ENCODE measurements at regions not wholly inside any gene's neighbourhood (a gene's known extent, or its start where the extent isn't known, plus 50 kb on each side); places are given as distances from the start of the nearest gene placed in this dataset.

DNA sequence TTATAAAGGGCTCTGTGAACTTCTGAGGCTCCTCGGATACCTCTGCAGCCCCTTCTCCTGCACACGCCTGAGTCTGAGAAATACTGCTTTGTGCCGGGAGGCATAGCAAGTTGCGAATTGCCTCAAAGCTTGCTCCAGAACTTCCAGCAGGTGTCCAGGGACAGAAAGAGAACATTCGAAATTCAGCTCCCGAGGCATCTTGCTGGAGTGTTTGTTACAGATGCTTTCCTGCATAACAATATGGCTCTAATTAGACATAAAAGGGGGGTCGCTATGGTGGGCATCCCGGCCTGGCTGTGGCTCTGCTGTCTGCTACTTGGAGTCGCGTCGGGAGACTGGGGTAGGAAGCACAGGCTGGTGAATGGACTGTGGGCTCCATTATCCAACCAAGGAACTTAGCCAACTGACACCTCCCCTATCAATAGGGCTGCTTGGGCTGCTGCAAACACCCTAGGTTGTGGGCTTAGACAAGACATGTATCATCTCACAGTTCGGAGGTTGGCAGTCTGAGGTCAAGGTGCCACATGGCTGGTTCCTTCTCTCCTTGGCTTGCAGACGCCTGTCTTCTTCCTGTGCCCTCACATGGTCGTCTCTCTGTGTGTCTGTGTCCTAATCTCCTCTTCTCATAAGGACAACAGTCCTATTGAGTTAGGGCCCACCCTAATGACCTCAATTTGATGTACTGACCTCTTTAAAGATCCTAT lies 607.0 kb downstream of the NPHP4 start:
- Histone ChIP-seq H3K36me3 (no peaks in the 10 kb centered on the region), H3K9me3 (no peaks in the 10 kb centered on the region), H3K27me3 (replicated peaks; ENCODE audit: insufficient read depth) (no peaks in the 10 kb centered on the region), H3K4me1 (replicated peaks) (no peaks in the 10 kb centered on the region), H3K4me3 (no peak overlapping the region), H3K27ac (no peak overlapping the region)
- intact Hi-C loops (cut with DNase I): no loop called here
- TF ChIP-seq CTCF (IDR thresholded peaks at IDR 0.05): no peak
- TF ChIP-seq POLR2A (IDR thresholded peaks at IDR 0.05): no peak
- no peak for TF ChIP-seq POLR2AphosphoS5 (IDR thresholded peaks at IDR 0.05)
- no peak for DNase-seq (ENCODE audit: low spot score)
- WGBS: 75% methylated on average over 14 of the region's 14 CpGs

GRCh38 chr1:5381491-5381890 lies 610.7 kb downstream of the NPHP4 start:
- Histone ChIP-seq H3K4me1 (replicated peaks) (no peaks in the 10 kb centered on the region), H3K4me3 (no peak overlapping the region), H3K36me3 (no peaks in the 10 kb centered on the region), H3K27ac (no peak overlapping the region), H3K9me3 (no peaks in the 10 kb centered on the region), H3K27me3 (replicated peaks; ENCODE audit: insufficient read depth) (no peaks in the 10 kb centered on the region)
- intact Hi-C loops (cut with DNase I): no loop called here
- TF ChIP-seq CTCF (IDR thresholded peaks at IDR 0.05) (no peak), POLR2A (IDR thresholded peaks at IDR 0.05) (no peak), POLR2AphosphoS5 (IDR thresholded peaks at IDR 0.05) (no peak)
- 88% methylated on average over 7 of the region's 7 CpGs for WGBS
- no peak for DNase-seq (ENCODE audit: low spot score)

GRCh38 chr1:5379176-5379759 lies 613.0 kb downstream of the NPHP4 start:
- H3K36me3 ChIP-seq: no peaks in the 10 kb centered on the region
- no peaks in the 10 kb centered on the region for H3K4me1 ChIP-seq (replicated peaks)
- intact Hi-C loops (cut with DNase I): no loop called here
- H3K27ac ChIP-seq: no peak overlapping the region
- whole genome bisulfite sequencing: 88% methylated on average over 12 of the region's 12 CpGs
- no peaks in the 10 kb centered on the region for H3K27me3 ChIP-seq (replicated peaks; ENCODE audit: insufficient read depth)
- no peak overlapping the region for H3K4me3 ChIP-seq
- TF ChIP-seq POLR2AphosphoS5 (IDR thresholded peaks at IDR 0.05) (no peak), CTCF (IDR thresholded peaks at IDR 0.05) (no peak), POLR2A (IDR thresholded peaks at IDR 0.05) (no peak)
- no peak for DNase-seq (ENCODE audit: low spot score)
- no peaks in the 10 kb centered on the region for H3K9me3 ChIP-seq

DNA sequence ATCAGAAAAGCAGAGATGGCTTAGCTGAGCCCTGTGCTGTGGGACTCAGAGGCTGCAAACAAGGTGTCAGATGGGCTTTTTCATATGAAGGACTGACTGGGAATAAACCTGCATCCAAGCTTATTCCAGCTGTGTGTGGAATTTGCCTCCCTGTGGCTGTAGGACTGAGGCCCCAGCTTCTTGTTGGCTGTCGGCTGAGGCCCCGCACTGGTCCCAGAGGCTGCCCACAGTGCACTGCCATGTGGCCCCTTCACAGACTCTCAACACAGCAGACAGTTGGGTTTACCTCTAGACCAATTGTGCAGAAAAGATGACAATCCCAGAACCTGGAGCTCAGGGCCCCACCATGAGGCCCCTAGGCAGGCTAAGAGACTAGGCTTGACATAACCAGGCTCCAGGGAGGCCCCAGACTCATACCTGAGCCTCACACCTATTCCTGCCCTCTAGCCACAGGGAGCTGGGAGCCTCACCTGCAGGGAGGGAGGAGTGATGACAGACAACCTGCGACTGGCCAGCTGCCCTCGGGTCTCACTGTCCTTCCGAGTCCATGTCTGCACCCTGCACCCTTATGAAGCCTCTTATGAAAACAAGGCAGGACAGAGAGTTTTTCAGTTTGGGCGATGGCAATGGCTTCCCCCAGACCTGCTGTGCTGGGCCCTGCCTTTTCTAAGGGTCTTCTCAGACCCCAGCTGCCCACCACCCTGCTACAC lies 615.5 kb downstream of the NPHP4 start:
- no peaks in the 10 kb centered on the region for H3K4me1 ChIP-seq (replicated peaks)
- no peaks in the 10 kb centered on the region for H3K36me3 ChIP-seq
- H3K9me3 ChIP-seq: no peaks in the 10 kb centered on the region
- no peak overlapping the region for H3K27ac ChIP-seq
- intact Hi-C loops (cut with DNase I): no loop called here
- no peak for DNase-seq (ENCODE audit: low spot score)
- no peak for TF ChIP-seq POLR2A (IDR thresholded peaks at IDR 0.05)
- no peak for TF ChIP-seq POLR2AphosphoS5 (IDR thresholded peaks at IDR 0.05)
- TF ChIP-seq CTCF (IDR thresholded peaks at IDR 0.05): no peak
- no peak overlapping the region for H3K4me3 ChIP-seq
- H3K27me3 ChIP-seq (replicated peaks; ENCODE audit: insufficient read depth): no peaks in the 10 kb centered on the region
- WGBS: 87% methylated on average over 6 of the region's 6 CpGs

Data from prostate gland (tissue), 2 donors.